GM23248 (cell line): ENCODE measurements at regions not wholly inside any gene's neighbourhood (a gene's known extent, or its start where the extent isn't known, plus 50 kb on each side); places are given as distances from the start of the nearest gene placed in this dataset.
A peak's percentile ranks its signal among the peaks of the same experiment; 100 is the strongest.

Source experiments
- DNase-seq: peaks from one replicate; pipeline ENCODE4 v3.0.0-alpha.2; 2015
- H2AFZ ChIP-seq: fragments of 200-600 bp; sonication (generic); 2 replicates; pipeline ENCODE4 v1.6.1; 2016; ENCODE audit warnings: antibody characterized with exemption
- H3F3A ChIP-seq: fragments of 200-600 bp; sonication (generic); 2 replicates; pipeline ENCODE4 v1.6.1; 2016; ENCODE audit warnings: mild to moderate bottlenecking, antibody characterized with exemption, mixed run types; ENCODE audit not compliant: insufficient read depth
- H3K27ac ChIP-seq: fragments of 200-600 bp; sonication (generic); 2 replicates; pipeline ENCODE4 v1.5.1; 2016; ENCODE audit warnings: mild to moderate bottlenecking
- H3K27me3 ChIP-seq: fragments of 200-600 bp; sonication (generic); replicated peaks from 2 replicates; pipeline ENCODE4 v1.6.1; 2016; ENCODE audit warnings: mild to moderate bottlenecking; ENCODE audit not compliant: insufficient read depth
- H3K36me3 ChIP-seq: fragments of 200-600 bp; sonication (generic); 2 replicates; pipeline ENCODE4 v1.6.1; 2016; ENCODE audit warnings: low read depth, mild to moderate bottlenecking
- H3K4me1 ChIP-seq: fragments of 200-600 bp; sonication (generic); 2 replicates; pipeline ENCODE4 v1.6.1; 2016; ENCODE audit warnings: mild to moderate bottlenecking; ENCODE audit not compliant: insufficient read depth
- H3K4me2 ChIP-seq: fragments of 200-600 bp; sonication (generic); one replicate; pipeline ENCODE4 v1.6.1; 2016; ENCODE audit warnings: mild to moderate bottlenecking; ENCODE audit not compliant: unreplicated experiment
- H3K4me3 ChIP-seq: fragments of 200-600 bp; sonication (generic); 2 replicates; pipeline ENCODE4 v1.5.1; 2016; ENCODE audit warnings: mild to moderate bottlenecking
- H3K79me2 ChIP-seq: fragments of 200-600 bp; sonication (generic); 2 replicates; pipeline ENCODE4 v1.6.1; 2016; ENCODE audit warnings: mild to moderate bottlenecking; ENCODE audit not compliant: insufficient read depth
- H3K9ac ChIP-seq: fragments of 200-600 bp; sonication (generic); 2 replicates; pipeline ENCODE4 v1.6.1; 2016; ENCODE audit warnings: mild to moderate bottlenecking
- H3K9me2 ChIP-seq: fragments of 200-600 bp; sonication (generic); 2 replicates; pipeline ENCODE4 v1.6.1; 2016; ENCODE audit warnings: mixed run types, mild to moderate bottlenecking, moderate library complexity; ENCODE audit not compliant: insufficient read depth
- H3K9me3 ChIP-seq: fragments of 200-600 bp; sonication (generic); one replicate; pipeline ENCODE4 v1.6.1; 2017; ENCODE audit warnings: low read depth
- H4K20me1 ChIP-seq: fragments of 200-600 bp; sonication (generic); 2 replicates; pipeline ENCODE4 v1.6.0; 2016; ENCODE audit not compliant: insufficient read depth
- EZH2 ChIP-seq: fragments of 200-600 bp; sonication (generic); IDR thresholded peaks from 2 replicates; pipeline ENCODE4 v1.6.1; 2018; ENCODE audit warnings: antibody characterized with exemption, mild to moderate bottlenecking; ENCODE audit not compliant: insufficient read depth, poor library complexity, severe bottlenecking
- EZH2phosphoT487 ChIP-seq: fragments of 200-600 bp; sonication (generic); IDR thresholded peaks from 2 replicates; pipeline ENCODE4 v1.6.1; 2018; ENCODE audit warnings: antibody characterized with exemption, moderate library complexity, mild to moderate bottlenecking, low read depth; ENCODE audit not compliant: insufficient read depth
- WGBS, 2 experiments: methylation state at CpG; one replicate each; pipeline ENCODE4 v1.1.6; 2015 to 2017; ENCODE audit warnings: low lambda C conversion rate in 2 of 2, low coverage in 1 of 2; ENCODE audit errors: missing lambda C conversion rate in 2 of 2; 5-methylcytosine and 5-hydroxymethylcytosine counted together
- in situ Hi-C: fragments of 300-500 bp; cut with MboI; formaldehyde crosslinking; loops from 2 replicates; pipeline ENCODE4 v1.15.0; 2020

DNA sequence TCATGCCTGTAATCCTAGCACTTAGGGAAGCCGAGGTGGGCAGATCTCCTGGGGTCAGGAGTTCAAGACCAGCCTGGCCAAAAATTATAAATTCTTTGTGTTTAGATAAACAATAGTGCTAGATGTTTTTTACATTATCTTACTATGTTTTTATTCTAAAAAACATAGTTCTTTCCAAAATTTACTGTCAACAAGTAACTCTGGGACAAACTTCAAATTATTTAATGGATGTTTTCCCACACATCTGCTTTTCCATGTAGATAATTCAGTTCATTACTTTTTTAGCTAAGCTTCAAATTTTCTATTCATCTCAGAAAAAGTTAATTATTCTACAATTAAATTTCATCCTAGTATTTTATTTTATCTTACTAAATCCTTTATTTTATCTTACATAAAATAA, 596.2 kb upstream of the LRRC4C start:
- Histone ChIP-seq H3K9me3 (no peaks in the 10 kb centered on the region), H3K4me2 (no peak overlapping the region), H3F3A (no peaks in the 10 kb centered on the region), H3K4me3 (no peak overlapping the region), H2AFZ (no peak overlapping the region), H3K79me2 (no peaks in the 10 kb centered on the region), H3K36me3 (no peaks in the 10 kb centered on the region), H3K4me1 (no peaks in the 10 kb centered on the region), H3K9me2 (no peaks in the 10 kb centered on the region), H3K27me3 (no peaks in the 10 kb centered on the region), H3K27ac (no peak overlapping the region), H3K9ac (no peak overlapping the region), H4K20me1 (no peaks in the 10 kb centered on the region)
- no peak for DNase-seq
- 4 to 13% methylated on average over 1 of the region's 1 CpG for WGBS, 2 experiments
- TF ChIP-seq EZH2 (no peak), EZH2phosphoT487 (no peak)
- in situ Hi-C loops = no loop called here

DNA sequence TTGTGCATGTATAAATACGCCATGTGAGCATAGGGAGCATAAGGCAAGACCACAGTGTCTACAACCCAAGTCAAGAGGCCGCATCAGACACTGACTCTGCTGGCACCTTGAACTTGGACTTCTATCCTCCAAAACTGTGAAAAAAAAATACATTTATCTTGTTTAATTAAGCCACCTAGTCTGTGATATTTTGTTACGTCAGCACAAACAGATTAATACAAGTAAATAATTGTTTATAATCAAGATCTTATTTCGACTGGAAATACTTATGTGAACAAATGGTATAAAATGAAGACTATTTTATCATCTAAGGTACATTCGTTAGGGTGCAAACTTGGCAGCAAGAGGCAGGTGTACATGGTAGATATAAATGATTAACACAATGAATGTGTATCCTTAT, 599.3 kb upstream of the LRRC4C start:
- Histone ChIP-seq H3K4me2 (no peak overlapping the region), H3F3A (no peaks in the 10 kb centered on the region), H3K79me2 (no peaks in the 10 kb centered on the region), H3K36me3 (no peaks in the 10 kb centered on the region), H3K27me3 (no peaks in the 10 kb centered on the region), H3K4me1 (no peaks in the 10 kb centered on the region), H3K4me3 (no peak overlapping the region), H2AFZ (no peak overlapping the region), H3K9me2 (no peaks in the 10 kb centered on the region), H3K27ac (no peak overlapping the region), H3K9ac (no peak overlapping the region), H4K20me1 (no peaks in the 10 kb centered on the region), H3K9me3 (no peaks in the 10 kb centered on the region)
- no peak for DNase-seq
- in situ Hi-C loops = no loop called here
- TF ChIP-seq EZH2 = no peak
- no peak for TF ChIP-seq EZH2phosphoT487
- WGBS, 2 experiments = 29 to 34% methylated on average over 5 of the region's 5 CpGs

DNA sequence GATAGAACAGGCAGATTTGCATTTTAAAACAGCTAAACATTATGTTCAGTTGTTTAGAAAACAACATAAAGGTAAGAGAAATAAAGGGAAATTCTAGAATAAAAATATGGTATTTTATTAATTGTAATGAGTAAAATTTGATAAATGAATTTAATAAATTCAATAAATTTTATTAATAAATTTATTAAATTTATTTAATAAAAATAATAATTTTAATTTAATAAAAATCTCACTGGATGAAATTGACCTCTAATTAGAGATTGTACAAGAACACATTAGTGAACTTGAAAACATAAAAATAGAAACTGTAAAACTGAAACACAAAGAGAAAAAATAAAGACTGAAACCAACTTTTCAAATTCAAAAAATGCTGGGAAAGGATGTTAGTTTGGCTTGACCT, 605.7 kb upstream of the LRRC4C start:
- Histone ChIP-seq H4K20me1 (no peaks in the 10 kb centered on the region), H3K9me3 (no peaks in the 10 kb centered on the region), H3K36me3 (no peaks in the 10 kb centered on the region), H3K27me3 (no peaks in the 10 kb centered on the region), H3K9ac (no peak overlapping the region), H3K4me2 (no peak overlapping the region), H3K27ac (no peak overlapping the region), H3K4me1 (no peaks in the 10 kb centered on the region), H3F3A (no peaks in the 10 kb centered on the region), H3K79me2 (no peaks in the 10 kb centered on the region), H3K9me2 (no peaks in the 10 kb centered on the region), H2AFZ (no peak overlapping the region), H3K4me3 (no peak overlapping the region)
- no peak for TF ChIP-seq EZH2
- no peak for TF ChIP-seq EZH2phosphoT487
- DNase-seq = no peak
- in situ Hi-C loops = no loop called here

DNA sequence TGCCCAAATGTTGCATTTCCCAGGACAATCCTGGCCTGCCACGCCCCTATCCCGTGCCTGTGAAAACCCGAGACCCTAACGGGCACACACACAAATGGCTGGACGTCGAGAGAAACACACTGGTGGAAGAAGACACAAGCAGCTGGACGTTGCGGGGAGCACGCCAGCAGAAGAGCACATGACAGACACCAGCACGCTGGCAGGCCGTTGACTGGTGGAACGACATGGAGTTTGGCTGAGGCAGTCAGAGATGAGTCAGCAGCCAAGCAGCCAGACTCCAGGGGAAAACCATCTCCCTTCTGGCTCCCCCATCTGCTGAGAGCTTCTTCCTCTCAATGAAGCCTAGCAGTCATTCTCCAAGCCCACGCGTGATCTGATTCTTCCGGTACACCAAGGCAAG, 606.7 kb upstream of the LRRC4C start:
- Histone ChIP-seq H3K27ac (no peak overlapping the region), H3K36me3 (no peaks in the 10 kb centered on the region), H3K9me3 (no peaks in the 10 kb centered on the region), H4K20me1 (no peaks in the 10 kb centered on the region), H3K4me3 (no peak overlapping the region), H2AFZ (no peak overlapping the region), H3K9ac (no peak overlapping the region), H3K27me3 (no peaks in the 10 kb centered on the region), H3K9me2 (no peaks in the 10 kb centered on the region), H3F3A (no peaks in the 10 kb centered on the region), H3K79me2 (no peaks in the 10 kb centered on the region), H3K4me1 (no peaks in the 10 kb centered on the region), H3K4me2 (no peak overlapping the region)
- WGBS, 2 experiments = 28 to 32% methylated on average over 15 of the region's 15 CpGs
- in situ Hi-C loops = no loop called here
- TF ChIP-seq EZH2phosphoT487 (no peak), EZH2 (no peak)
- DNase-seq = peak; percentile 6

- no peak for TF ChIP-seq EZH2phosphoT487
- no peak for TF ChIP-seq EZH2
- Histone ChIP-seq H3K27me3 (no peaks in the 10 kb centered on the region), H4K20me1 (no peaks in the 10 kb centered on the region), H3K4me2 (no peak overlapping the region), H3K36me3 (no peaks in the 10 kb centered on the region), H3K4me3 (no peak overlapping the region), H2AFZ (no peak overlapping the region), H3K27ac (no peak overlapping the region), H3K4me1 (no peaks in the 10 kb centered on the region), H3K9me3 (no peaks in the 10 kb centered on the region), H3K9ac (no peak overlapping the region), H3K79me2 (no peaks in the 10 kb centered on the region), H3K9me2 (no peaks in the 10 kb centered on the region), H3F3A (no peaks in the 10 kb centered on the region)
- in situ Hi-C loops = no loop called here
- no peak for DNase-seq
Observed at GRCh38 chr11:42074306-42074705, 614.9 kb upstream of the LRRC4C start.
